Breast epithelium (tissue), 3 donors: ENCODE measurements at regions not wholly inside any gene's neighbourhood (a gene's known extent, or its start where the extent isn't known, plus 50 kb on each side); places are given as distances from the start of the nearest gene placed in this dataset.

Experiments used
- POLR2A ChIP-seq: fragments of 450-650 bp; IDR thresholded peaks from one replicate; pipeline ENCODE4 v1.6.1; 2016; ENCODE audit warnings: antibody characterized with exemption, mild to moderate bottlenecking, moderate library complexity
- POLR2AphosphoS5 ChIP-seq, 3 donors: sonication (generic); formaldehyde crosslinking; IDR thresholded peaks; one replicate each; pipeline ENCODE4 v1.6.1; 2017; ENCODE audit warnings: antibody characterized with exemption in 3 of 3
- TF ChIP-seq, protein P1 (sequence below), 3 donors: fragments of 450-650 bp; IDR thresholded peaks; one replicate each; pipeline ENCODE4 v1.5.1; 2016 to 2017; ENCODE audit warnings: antibody characterized with exemption in 3 of 3, mild to moderate bottlenecking in 3 of 3, moderate library complexity in 3 of 3

DNA sequence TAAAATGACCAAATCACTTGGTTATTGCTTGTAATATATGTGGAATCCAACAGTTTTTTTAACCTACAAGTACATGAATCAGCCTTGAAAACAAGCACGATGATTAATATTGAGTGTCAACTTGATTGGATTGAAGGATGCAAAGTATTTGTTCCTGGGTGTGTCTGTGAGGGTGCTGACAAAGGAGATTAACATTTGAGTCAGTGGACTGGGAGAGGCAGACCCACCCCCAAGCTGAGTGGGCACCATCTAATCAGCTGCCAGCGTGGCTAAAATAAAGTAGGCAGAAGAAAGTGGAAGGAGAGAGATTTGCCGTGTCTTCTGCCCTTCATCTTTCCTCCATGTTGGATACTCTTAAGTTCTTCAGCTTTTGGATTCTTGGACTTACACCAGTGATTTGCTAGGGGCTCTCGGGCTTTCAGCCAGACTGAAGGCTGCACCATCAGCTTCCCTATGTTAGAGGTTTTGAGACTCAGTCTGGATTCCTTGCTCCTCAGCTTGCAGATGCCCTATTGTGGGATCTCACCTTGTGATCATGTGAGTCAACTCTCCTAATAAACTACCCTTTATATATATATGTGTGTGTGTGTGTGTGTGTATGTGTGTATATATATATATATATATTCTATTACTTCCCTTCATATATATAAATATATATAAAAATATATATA lies 118.4 kb upstream of the WDR11 start:
- TF ChIP-seq POLR2AphosphoS5 (IDR thresholded peaks at IDR 0.05) (no peak), POLR2A (no peak)
- TF ChIP-seq, protein P1, sequence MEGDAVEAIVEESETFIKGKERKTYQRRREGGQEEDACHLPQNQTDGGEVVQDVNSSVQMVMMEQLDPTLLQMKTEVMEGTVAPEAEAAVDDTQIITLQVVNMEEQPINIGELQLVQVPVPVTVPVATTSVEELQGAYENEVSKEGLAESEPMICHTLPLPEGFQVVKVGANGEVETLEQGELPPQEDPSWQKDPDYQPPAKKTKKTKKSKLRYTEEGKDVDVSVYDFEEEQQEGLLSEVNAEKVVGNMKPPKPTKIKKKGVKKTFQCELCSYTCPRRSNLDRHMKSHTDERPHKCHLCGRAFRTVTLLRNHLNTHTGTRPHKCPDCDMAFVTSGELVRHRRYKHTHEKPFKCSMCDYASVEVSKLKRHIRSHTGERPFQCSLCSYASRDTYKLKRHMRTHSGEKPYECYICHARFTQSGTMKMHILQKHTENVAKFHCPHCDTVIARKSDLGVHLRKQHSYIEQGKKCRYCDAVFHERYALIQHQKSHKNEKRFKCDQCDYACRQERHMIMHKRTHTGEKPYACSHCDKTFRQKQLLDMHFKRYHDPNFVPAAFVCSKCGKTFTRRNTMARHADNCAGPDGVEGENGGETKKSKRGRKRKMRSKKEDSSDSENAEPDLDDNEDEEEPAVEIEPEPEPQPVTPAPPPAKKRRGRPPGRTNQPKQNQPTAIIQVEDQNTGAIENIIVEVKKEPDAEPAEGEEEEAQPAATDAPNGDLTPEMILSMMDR (IDR thresholded peaks at IDR 0.05): no peak
